Caco-2 (cell line): ENCODE measurements at regions not wholly inside any gene's neighbourhood (a gene's known extent, or its start where the extent isn't known, plus 50 kb on each side); places are given as distances from the start of the nearest gene placed in this dataset.

Source experiments
- BruUV-seq: library from RNA; stranded (reverse); fragments of 400-500 nt; replicated peaks from 2 replicates; lab custom pipeline; 2021; lab: Mats Ljungman, UMichigan
- CTCF ChIA-PET: fragments of 300-600 bp; sonication (Branson Sonifier 250); formaldehyde crosslinking; loops from one replicate; lab custom pipeline; 2022; ENCODE audit warnings: antibody characterized with exemption; lab: Charles Lee
- POLR2A ChIA-PET: fragments of 300-600 bp; sonication (Branson Sonifier 250); formaldehyde crosslinking; loops from one replicate; lab custom pipeline; 2022; ENCODE audit warnings: antibody characterized with exemption; lab: Charles Lee
- DNase-seq, 2 experiments: peaks; one replicate each; pipeline versions ENCODE4 v3.0.0 to v3.0.0-alpha.2; 2020 to 2022
- H3K27me3 ChIP-seq: replicated peaks from 2 replicates; pipeline ENCODE4 v1.6.0; 2011; ENCODE audit warnings: low read length; ENCODE audit not compliant: control insufficient read depth, insufficient read depth
- H3K36me3 ChIP-seq: 2 replicates; pipeline ENCODE4 v1.5.1; 2011; ENCODE audit warnings: low read length; ENCODE audit not compliant: control insufficient read depth, insufficient read depth
- H3K4me1 ChIP-seq: fragments of 250-450 bp; sonication (Bioruptor Pico); 2 replicates; pipeline ENCODE4 v1.5.1; 2020; ENCODE audit warnings: mild to moderate bottlenecking
- H3K4me3 ChIP-seq: 2 replicates; pipeline ENCODE4 v1.5.1; 2011; ENCODE audit warnings: low read depth, mild to moderate bottlenecking, control low read depth, low read length
- H3K9me3 ChIP-seq: fragments of 250-450 bp; sonication (Bioruptor Pico); 2 replicates; pipeline ENCODE4 v1.5.1; 2020; ENCODE audit warnings: mild to moderate bottlenecking, moderate library complexity
- H3K27ac Mint-ChIP-seq: one replicate; pipeline ENCODE4 v1.8.0; 2022; ENCODE audit warnings: mixed read lengths; ENCODE audit not compliant: unreplicated experiment
- H3K27me3 Mint-ChIP-seq: one replicate; pipeline ENCODE4 v1.8.0; 2022; ENCODE audit warnings: mixed read lengths; ENCODE audit not compliant: insufficient read depth, unreplicated experiment
- H3K36me3 Mint-ChIP-seq: one replicate; pipeline ENCODE4 v1.8.0; 2022; ENCODE audit warnings: mild to moderate bottlenecking, mixed read lengths; ENCODE audit not compliant: insufficient read depth, unreplicated experiment
- H3K4me1 Mint-ChIP-seq: one replicate; pipeline ENCODE4 v1.8.0; 2022; ENCODE audit warnings: low read depth, mixed read lengths; ENCODE audit not compliant: unreplicated experiment
- H3K4me3 Mint-ChIP-seq: one replicate; pipeline ENCODE4 v1.8.0; 2022; ENCODE audit warnings: mild to moderate bottlenecking, moderate library complexity, mixed read lengths; ENCODE audit not compliant: unreplicated experiment
- H3K9me3 Mint-ChIP-seq: one replicate; pipeline ENCODE4 v1.8.0; 2022; ENCODE audit warnings: mixed read lengths; ENCODE audit not compliant: unreplicated experiment
- intact Hi-C: fragments of 100-400 bp; cut with micrococcal nuclease; formaldehyde crosslinking; loops from one replicate; pipeline ENCODE4 v1.10.0; 2022; ENCODE audit not compliant: unreplicated experiment
- TF ChIP-seq, protein P1 (sequence below), 2 experiments: fragments of 200-600 bp in 1 of 2; IDR thresholded peaks; 1 replicate in 1 of 2; 2 replicates in 1 of 2; pipeline versions ENCODE4 v1.5.1 to v1.8.0; 2011 to 2022; ENCODE audit warnings: antibody characterized with exemption in 1 of 2, control low read depth in 1 of 2, inconsistent platforms in 1 of 2, low read depth in 1 of 2, low read length in 1 of 2, mild to moderate bottlenecking in 1 of 2, moderate library complexity in 1 of 2; ENCODE audit not compliant: insufficient read depth in 1 of 2, severe bottlenecking in 1 of 2, unreplicated experiment in 1 of 2

DNA sequence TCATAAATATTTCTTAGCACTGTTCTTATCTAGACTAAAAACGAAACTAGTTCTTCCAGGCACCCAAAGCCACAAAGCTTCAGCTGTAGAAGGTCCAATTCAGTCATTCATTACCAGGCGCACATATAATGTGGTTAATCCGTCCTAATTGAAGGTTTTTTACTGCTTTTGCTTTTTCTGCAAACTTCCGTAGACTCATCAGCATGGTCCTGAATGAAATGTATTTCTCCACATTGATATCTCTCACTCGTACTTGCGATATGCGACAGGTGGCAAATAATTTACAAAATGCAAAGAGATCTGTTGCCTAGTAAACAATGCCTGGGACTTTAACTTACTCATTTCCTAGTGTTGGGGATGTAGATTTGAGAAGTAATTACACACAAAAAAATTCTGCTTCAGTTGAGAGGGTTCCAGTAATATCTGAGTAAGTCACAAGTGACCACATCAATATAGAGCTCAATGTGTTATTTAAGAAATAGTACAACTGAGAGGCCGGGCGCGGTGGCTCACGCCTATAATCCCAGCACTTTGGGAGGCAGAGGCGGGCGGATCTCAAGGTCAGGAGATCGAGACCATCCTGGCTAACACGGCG lies 75.0 kb upstream of the MBNL1 start:
- no peaks in the 10 kb centered on the region for H3K36me3 ChIP-seq
- peaks cover 4% of the 10 kb centered on the region; the same call in 1 of the 2 replicates for H3K4me1 ChIP-seq
- Mint-ChIP-seq H3K9me3 (no peaks in the 10 kb centered on the region), H3K27me3 (no peaks in the 10 kb centered on the region), H3K27ac (no peak overlapping the region), H3K4me1 (peaks cover 7% of the 10 kb centered on the region), H3K4me3 (no peak overlapping the region), H3K36me3 (no peaks in the 10 kb centered on the region)
- H3K27me3 ChIP-seq: no peaks in the 10 kb centered on the region
- POLR2A ChIA-PET: interaction anchor here (0.6 kb wide), 1 partner anchor 269 kb away, joined by 12 read pairs; no protein-coding TSS in a partner anchor
- no peak for DNase-seq
- no peaks in the 10 kb centered on the region for H3K9me3 ChIP-seq
- CTCF ChIA-PET: interaction anchor here (0.7 kb wide), 1 partner anchor 130 kb away, joined by 6 read pairs; no protein-coding TSS in a partner anchor
- no TSS peak for BruUV-seq
- intact Hi-C loops: no loop called here
- H3K4me3 ChIP-seq: no peak overlapping the region
- TF ChIP-seq, protein P1, sequence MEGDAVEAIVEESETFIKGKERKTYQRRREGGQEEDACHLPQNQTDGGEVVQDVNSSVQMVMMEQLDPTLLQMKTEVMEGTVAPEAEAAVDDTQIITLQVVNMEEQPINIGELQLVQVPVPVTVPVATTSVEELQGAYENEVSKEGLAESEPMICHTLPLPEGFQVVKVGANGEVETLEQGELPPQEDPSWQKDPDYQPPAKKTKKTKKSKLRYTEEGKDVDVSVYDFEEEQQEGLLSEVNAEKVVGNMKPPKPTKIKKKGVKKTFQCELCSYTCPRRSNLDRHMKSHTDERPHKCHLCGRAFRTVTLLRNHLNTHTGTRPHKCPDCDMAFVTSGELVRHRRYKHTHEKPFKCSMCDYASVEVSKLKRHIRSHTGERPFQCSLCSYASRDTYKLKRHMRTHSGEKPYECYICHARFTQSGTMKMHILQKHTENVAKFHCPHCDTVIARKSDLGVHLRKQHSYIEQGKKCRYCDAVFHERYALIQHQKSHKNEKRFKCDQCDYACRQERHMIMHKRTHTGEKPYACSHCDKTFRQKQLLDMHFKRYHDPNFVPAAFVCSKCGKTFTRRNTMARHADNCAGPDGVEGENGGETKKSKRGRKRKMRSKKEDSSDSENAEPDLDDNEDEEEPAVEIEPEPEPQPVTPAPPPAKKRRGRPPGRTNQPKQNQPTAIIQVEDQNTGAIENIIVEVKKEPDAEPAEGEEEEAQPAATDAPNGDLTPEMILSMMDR (IDR thresholded peaks at IDR 0.05; ENCODE audit: insufficient read depth in 1 of 2, low read depth in 1 of 2, low read length in 1 of 2, severe bottlenecking in 1 of 2, unreplicated experiment in 1 of 2): no peak

DNA sequence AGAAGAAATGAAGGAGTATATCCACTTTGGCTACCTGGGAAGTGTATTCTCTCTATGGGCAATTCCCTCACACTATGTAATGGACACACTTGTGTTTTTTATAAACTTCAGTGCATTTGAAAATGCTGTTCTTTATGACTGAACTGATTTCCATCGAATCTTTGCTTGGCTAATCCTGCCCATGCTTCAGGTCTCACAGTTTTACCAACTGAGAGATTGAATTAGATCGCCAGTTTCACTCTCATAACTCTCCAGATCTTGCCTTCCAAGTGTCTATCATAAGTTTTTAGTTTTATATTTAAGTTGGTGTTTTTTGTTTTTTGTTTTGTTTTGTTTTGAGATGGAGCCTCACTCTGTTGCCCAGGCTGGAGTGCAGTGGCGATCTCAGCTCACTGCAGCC lies 73.5 kb upstream of the MBNL1 start:
- H3K4me3 Mint-ChIP-seq: no peak overlapping the region
- TF ChIP-seq, protein P1 (IDR thresholded peaks at IDR 0.05; ENCODE audit: insufficient read depth in 1 of 2, low read depth in 1 of 2, low read length in 1 of 2, severe bottlenecking in 1 of 2, unreplicated experiment in 1 of 2): no peak
- ChIA-PET POLR2A (no interaction called here), CTCF (no interaction called here)
- intact Hi-C loops: no loop called here
- H3K27ac Mint-ChIP-seq: no peak overlapping the region
- no peak for DNase-seq
- Histone ChIP-seq H3K4me3 (no peak overlapping the region), H3K4me1 (peaks cover 4% of the 10 kb centered on the region; the same call in 1 of the 2 replicates), H3K9me3 (no peaks in the 10 kb centered on the region), H3K27me3 (no peaks in the 10 kb centered on the region), H3K36me3 (no peaks in the 10 kb centered on the region)
- BruUV-seq: no TSS peak
- no peaks in the 10 kb centered on the region for H3K9me3 Mint-ChIP-seq
- H3K36me3 Mint-ChIP-seq: no peaks in the 10 kb centered on the region
- H3K4me1 Mint-ChIP-seq: peaks cover 7% of the 10 kb centered on the region
- H3K27me3 Mint-ChIP-seq: no peaks in the 10 kb centered on the region

DNA sequence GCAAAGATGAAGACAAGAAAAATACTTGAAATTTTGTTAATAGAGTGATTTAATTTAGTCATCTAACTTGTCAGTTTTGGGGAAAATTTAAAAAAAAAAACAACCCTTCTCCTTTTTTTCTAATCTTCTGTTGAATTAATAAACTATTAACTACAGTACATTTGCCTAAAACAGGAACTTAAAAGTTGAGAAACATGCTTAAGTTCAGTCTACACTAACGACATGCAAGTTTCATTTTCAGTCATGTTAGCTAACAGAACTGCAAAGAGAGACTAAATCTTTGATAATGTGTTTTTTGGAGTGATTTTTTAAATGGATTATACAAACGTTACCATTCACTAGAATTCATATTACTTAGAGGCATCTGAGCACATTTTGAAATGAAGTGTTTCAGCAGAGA lies 71.9 kb upstream of the MBNL1 start:
- Histone ChIP-seq H3K4me3 (no peak overlapping the region), H3K27me3 (no peaks in the 10 kb centered on the region), H3K9me3 (no peaks in the 10 kb centered on the region), H3K4me1 (peaks cover 4% of the 10 kb centered on the region; the same call in 1 of the 2 replicates), H3K36me3 (no peaks in the 10 kb centered on the region)
- intact Hi-C loops: no loop called here
- no TSS peak for BruUV-seq
- H3K4me1 Mint-ChIP-seq: no peaks in the 10 kb centered on the region
- no peaks in the 10 kb centered on the region for H3K27me3 Mint-ChIP-seq
- no peaks in the 10 kb centered on the region for H3K36me3 Mint-ChIP-seq
- CTCF ChIA-PET: no interaction called here
- TF ChIP-seq, protein P1 (IDR thresholded peaks at IDR 0.05; ENCODE audit: insufficient read depth in 1 of 2, low read depth in 1 of 2, low read length in 1 of 2, severe bottlenecking in 1 of 2, unreplicated experiment in 1 of 2): no peak
- H3K4me3 Mint-ChIP-seq: no peak overlapping the region
- POLR2A ChIA-PET: no interaction called here
- H3K9me3 Mint-ChIP-seq: no peaks in the 10 kb centered on the region
- DNase-seq: no peak
- no peak overlapping the region for H3K27ac Mint-ChIP-seq
